ENCODE measurements at regions not wholly inside any gene's neighbourhood (a gene's known extent, or its start where the extent isn't known, plus 50 kb on each side); places are given as distances from the start of the nearest gene placed in this dataset.
"Not testable (repeated sequence)": the region's sequence is repeated elsewhere in the genome, so short reads cannot be mapped to it uniquely, and the experiment has no call there.

DNA sequence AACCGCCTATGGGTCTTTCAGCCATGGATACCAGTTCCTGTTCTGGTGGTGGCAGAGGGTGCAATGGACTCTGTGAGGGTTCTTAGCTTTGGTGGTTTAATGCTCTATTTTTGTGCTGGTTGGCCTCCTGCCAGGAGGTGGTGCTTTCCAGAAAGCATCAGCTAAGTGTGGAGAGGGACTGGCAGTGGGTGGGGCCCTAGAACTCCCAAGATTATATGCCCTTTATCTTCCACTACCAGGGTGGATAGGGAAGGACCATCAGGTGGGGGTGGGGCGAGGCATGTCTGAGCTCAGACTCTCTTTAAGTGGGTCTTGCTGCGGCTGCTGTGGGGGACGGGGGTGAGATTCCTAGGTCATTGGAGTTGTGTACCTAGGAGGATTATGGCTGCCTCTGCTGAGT is 298.3 kb upstream of the MAP3K7 start:
- TF ChIP-seq, protein P1, sequence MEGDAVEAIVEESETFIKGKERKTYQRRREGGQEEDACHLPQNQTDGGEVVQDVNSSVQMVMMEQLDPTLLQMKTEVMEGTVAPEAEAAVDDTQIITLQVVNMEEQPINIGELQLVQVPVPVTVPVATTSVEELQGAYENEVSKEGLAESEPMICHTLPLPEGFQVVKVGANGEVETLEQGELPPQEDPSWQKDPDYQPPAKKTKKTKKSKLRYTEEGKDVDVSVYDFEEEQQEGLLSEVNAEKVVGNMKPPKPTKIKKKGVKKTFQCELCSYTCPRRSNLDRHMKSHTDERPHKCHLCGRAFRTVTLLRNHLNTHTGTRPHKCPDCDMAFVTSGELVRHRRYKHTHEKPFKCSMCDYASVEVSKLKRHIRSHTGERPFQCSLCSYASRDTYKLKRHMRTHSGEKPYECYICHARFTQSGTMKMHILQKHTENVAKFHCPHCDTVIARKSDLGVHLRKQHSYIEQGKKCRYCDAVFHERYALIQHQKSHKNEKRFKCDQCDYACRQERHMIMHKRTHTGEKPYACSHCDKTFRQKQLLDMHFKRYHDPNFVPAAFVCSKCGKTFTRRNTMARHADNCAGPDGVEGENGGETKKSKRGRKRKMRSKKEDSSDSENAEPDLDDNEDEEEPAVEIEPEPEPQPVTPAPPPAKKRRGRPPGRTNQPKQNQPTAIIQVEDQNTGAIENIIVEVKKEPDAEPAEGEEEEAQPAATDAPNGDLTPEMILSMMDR (conservative IDR thresholded peaks at IDR 0.05 in 1 of 2, IDR thresholded peaks at IDR 0.05 in 1 of 2; ENCODE audit: low read depth in 1 of 2, low read length in 2 of 2): not testable (repeated sequence)
- TF ChIP-seq EZH2 (IDR thresholded peaks at IDR 0.05; ENCODE audit: low read length, missing control alignments): not testable (repeated sequence)

Data from fibroblast of lung (primary cell).